Fibroblast of villous mesenchyme (primary cell): ENCODE measurements at regions not wholly inside any gene's neighbourhood (a gene's known extent, or its start where the extent isn't known, plus 50 kb on each side); places are given as distances from the start of the nearest gene placed in this dataset.
"Not testable (repeated sequence)": the region's sequence is repeated elsewhere in the genome, so short reads cannot be mapped to it uniquely, and the experiment has no call there.

Source experiments
- DNase-seq: peaks from one replicate; pipeline ENCODE4 v3.0.0-alpha.2; 2010; ENCODE audit warnings: low read depth
- H3K4me3 ChIP-seq: 2 replicates; pipeline ENCODE4 v1.5.1; 2011; ENCODE audit warnings: low read depth, mild to moderate bottlenecking, low read length
- CTCF ChIP-seq: IDR thresholded peaks from 2 replicates; pipeline ENCODE4 v1.5.1; 2012; ENCODE audit warnings: low read depth, mild to moderate bottlenecking, low read length; ENCODE audit not compliant: insufficient read depth

DNA sequence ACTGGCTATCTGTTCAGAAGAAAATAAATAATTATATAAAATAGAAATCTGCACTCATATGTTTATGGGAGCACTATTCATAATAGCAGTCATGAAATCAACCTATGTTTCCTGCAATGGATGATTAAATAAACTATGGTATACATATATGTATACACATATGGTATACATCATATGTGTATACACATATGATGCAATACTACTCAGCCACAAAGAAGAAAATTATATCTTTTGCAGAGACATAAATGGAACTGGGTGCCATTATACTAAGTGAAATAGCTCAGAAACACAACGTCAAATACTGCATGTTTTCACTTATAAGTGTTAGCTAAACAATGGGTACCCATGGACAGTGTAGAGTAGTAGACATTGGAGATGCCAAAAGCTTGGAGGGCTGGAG, 381.2 kb upstream of the LRFN5 start:
- H3K4me3 ChIP-seq: no peak overlapping the region
- no peak for DNase-seq
- no peak for TF ChIP-seq CTCF

DNA sequence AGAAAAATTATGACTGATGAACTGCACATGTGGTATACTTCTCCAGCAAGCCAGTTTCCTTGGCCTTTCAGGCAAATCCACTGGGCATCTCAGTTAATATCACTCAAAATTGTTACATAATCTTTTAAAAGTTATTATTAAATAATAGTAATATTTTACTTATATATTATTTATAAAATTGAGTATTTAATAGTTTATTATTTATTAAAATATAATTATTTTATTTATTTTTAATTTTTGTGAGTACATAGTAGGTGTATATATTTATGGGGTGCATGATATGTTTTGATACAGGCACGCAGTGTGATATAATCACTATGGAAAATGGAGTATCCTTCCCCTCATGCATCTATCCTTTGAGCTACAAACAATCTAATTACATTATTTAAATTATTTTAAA, 384.1 kb upstream of the LRFN5 start:
- H3K4me3 ChIP-seq: no peak overlapping the region
- no peak for TF ChIP-seq CTCF
- DNase-seq: no peak

- H3K4me3 ChIP-seq, DNase-seq: not testable (repeated sequence)
These were observed 391.7 kb upstream of the LRFN5 start for GRCh38 chr14:41214978-41215377.

GRCh38 chr14:41201696-41202095, 405.0 kb upstream of the LRFN5 start:
- TF ChIP-seq CTCF: no peak
- no peak for DNase-seq
- H3K4me3 ChIP-seq: no peak overlapping the region

DNA sequence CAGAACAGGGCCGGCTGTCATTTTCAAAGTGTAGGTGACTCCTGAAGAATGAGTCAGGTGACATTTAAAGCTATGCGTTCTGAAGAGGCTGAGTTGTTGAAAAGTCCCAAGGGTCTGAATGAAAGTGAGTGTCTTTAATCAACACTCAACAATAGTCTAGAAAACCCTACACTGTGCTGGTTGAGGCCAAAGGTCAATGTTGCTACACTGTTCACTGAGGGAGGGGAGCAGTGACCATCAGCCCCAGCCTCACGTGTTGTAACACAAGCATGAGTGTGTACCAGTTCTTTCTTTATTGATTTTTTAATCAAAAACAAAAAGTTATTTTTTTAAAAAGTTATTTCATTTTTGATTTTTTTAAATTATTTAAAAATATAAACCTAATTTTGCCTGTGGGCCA, 418.8 kb upstream of the LRFN5 start:
- no peak for TF ChIP-seq CTCF
- no peak overlapping the region for H3K4me3 ChIP-seq
- no peak for DNase-seq

DNA sequence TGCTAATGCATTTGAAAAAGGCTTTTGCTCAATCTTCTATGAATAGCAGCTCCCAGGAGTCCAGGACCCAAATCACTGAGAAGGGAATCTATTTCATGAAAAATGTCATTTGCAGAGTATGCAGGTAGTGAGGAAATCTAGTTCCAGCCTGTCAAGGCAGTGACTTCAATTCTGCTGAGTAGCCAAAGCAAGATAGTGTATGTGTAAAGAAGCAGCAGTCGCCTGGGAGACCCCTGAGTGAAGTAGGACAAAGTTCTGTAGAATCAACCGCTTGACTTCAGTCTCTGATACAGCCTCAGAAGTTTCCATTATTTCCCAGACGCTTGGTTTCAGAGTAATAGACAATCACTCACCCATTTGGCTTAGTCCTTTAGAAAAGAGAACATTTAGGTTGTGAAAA, 435.6 kb upstream of the LRFN5 start:
- TF ChIP-seq CTCF: no peak
- no peak for DNase-seq
- H3K4me3 ChIP-seq: no peak overlapping the region

- H3K4me3 ChIP-seq: no peak overlapping the region
- no peak for DNase-seq
- no peak for TF ChIP-seq CTCF
These were observed 439.6 kb upstream of the LRFN5 start for GRCh38 chr14:41167040-41167439.
